ENCODE measurements at regions not wholly inside any gene's neighbourhood (a gene's known extent, or its start where the extent isn't known, plus 50 kb on each side); places are given as distances from the start of the nearest gene placed in this dataset.

GRCh38 chr12:70028918-70029317 is 203.9 kb downstream of the MYRFL start:
- 81 to 88% (median 83%) methylated on average over 3 of the region's 3 CpGs for WGBS, 4 donors
- Histone ChIP-seq H3K36me3 (no peaks in the 10 kb centered on the region), H3K4me3 (no peak overlapping the region), H3K9me3 (peaks cover 0 to 10% (median 0%) of the 10 kb centered on the region in 12 donors), H3K27ac (no peak overlapping the region), H3K27me3 (no peaks in the 10 kb centered on the region), H3K4me1 (peaks cover 0 to 2% (median 0%) of the 10 kb centered on the region in 12 donors)
- TF ChIP-seq POLR2A (IDR thresholded peaks at IDR 0.05) (no peak), CTCF (IDR thresholded peaks at IDR 0.05) (no peak)
- ATAC-seq: no peak
- intact Hi-C loops (cut with DNase I): no loop called here
- DNase-seq: no peak

GRCh38 chr12:70031046-70031445 is 206.0 kb downstream of the MYRFL start:
- intact Hi-C loops (cut with DNase I): no loop called here
- H3K4me3 ChIP-seq: no peak overlapping the region
- no peaks in the 10 kb centered on the region for H3K27me3 ChIP-seq
- no peak for DNase-seq
- 79 to 89% (median 88%) methylated on average over 3 of the region's 3 CpGs for WGBS, 4 donors
- no peak for TF ChIP-seq POLR2A (IDR thresholded peaks at IDR 0.05)
- no peak for TF ChIP-seq CTCF (IDR thresholded peaks at IDR 0.05)
- peak overlapping the region in 1 of 12 donors; percentile 1 for H3K27ac ChIP-seq
- H3K4me1 ChIP-seq: peaks cover 0 to 2% (median 0%) of the 10 kb centered on the region in 12 donors
- H3K36me3 ChIP-seq: no peaks in the 10 kb centered on the region
- H3K9me3 ChIP-seq: peaks cover 0 to 16% (median 0%) of the 10 kb centered on the region in 12 donors
- no peak for ATAC-seq

- peak in 3 of 4 donors; percentile 56 to 89 (median 84) for ATAC-seq
- Histone ChIP-seq H3K27ac (peak overlapping the region in 3 of 12 donors; percentile 15 to 39 (median 33)), H3K4me1 (peaks cover 0 to 2% (median 0%) of the 10 kb centered on the region in 12 donors), H3K27me3 (no peaks in the 10 kb centered on the region), H3K36me3 (no peaks in the 10 kb centered on the region), H3K4me3 (peak overlapping the region in 1 of 12 donors; percentile 3), H3K9me3 (peaks cover 0 to 16% (median 0%) of the 10 kb centered on the region in 12 donors)
- TF ChIP-seq POLR2A (IDR thresholded peaks at IDR 0.05) (no peak), CTCF (IDR thresholded peaks at IDR 0.05) (no peak)
- intact Hi-C loops (cut with DNase I): no loop called here
- DNase-seq: no peak
Observed at GRCh38 chr12:70032076-70032475, 207.0 kb downstream of the MYRFL start.

GRCh38 chr12:70033310-70033709 is 208.3 kb downstream of the MYRFL start:
- H3K4me3 ChIP-seq: no peak overlapping the region
- TF ChIP-seq POLR2A (IDR thresholded peaks at IDR 0.05) (no peak), CTCF (IDR thresholded peaks at IDR 0.05) (no peak)
- DNase-seq (no peak), ATAC-seq (no peak)
- H3K27ac ChIP-seq: no peak overlapping the region
- H3K9me3 ChIP-seq: peaks cover 0 to 12% (median 0%) of the 10 kb centered on the region in 12 donors
- H3K27me3 ChIP-seq: no peaks in the 10 kb centered on the region
- H3K36me3 ChIP-seq: no peaks in the 10 kb centered on the region
- peaks cover 0 to 2% (median 0%) of the 10 kb centered on the region in 12 donors for H3K4me1 ChIP-seq
- intact Hi-C loops (cut with DNase I): no loop called here
- 79 to 95% (median 91%) methylated on average over 3 of the region's 3 CpGs for WGBS, 4 donors
